ENCODE measurements at regions not wholly inside any gene's neighbourhood (a gene's known extent, or its start where the extent isn't known, plus 50 kb on each side); places are given as distances from the start of the nearest gene placed in this dataset.

- no peak overlapping the region for H3K4me3 ChIP-seq (ENCODE audit: low read depth, low read length)
Observed at GRCh38 chr1:106173101-106173500, 883.4 kb upstream of the PRMT6 start.

DNA sequence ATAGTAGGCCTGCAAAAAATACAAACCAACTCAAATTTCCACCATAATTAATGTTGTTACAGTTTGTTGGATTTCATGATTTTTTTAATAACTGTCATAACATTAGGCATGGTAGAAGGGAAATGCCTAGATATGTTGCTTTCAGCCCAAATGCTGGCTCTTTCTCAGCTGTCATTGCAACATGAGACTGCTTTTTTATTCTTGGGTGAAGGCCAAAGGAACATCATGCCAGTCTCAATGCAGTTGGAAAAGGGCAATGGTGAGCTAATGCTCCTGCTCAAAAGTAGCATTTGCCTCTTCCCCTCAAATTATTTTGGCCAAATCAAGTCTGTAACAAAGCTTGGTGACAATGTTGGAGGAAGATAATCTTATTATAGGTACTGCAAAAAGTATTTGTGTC lies 877.7 kb upstream of the PRMT6 start:
- no peak for TF ChIP-seq CTCF (conservative IDR thresholded peaks at IDR 0.05; ENCODE audit: low read depth, low read length)
- no peak overlapping the region for H3K4me3 ChIP-seq (ENCODE audit: low read depth, low read length)
- DNase-seq (ENCODE audit: low read depth), result no peak

More at GRCh38 chr1:106173101-106173500, 883.4 kb upstream of the PRMT6 start:
- no peak for DNase-seq (ENCODE audit: low read depth)
- no peak for TF ChIP-seq CTCF (conservative IDR thresholded peaks at IDR 0.05; ENCODE audit: low read depth, low read length)

DNA sequence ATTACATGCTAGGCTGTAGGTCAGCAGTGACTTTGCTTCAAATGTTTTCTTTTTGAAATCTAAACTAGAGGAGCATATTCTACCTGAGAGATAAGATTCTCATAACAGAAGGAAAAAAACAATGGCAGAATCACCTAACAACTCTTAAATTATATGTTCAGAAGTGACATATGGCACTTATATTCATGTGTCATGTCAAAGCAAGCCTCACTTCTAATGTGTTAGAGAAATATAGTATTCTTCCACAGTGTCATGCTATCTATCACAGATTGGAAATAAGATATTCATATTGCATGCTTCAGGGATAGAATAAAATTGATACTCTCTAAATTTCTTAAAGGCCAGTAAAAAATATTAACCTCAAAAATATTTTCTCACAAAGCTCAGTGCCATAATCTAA lies 874.6 kb upstream of the PRMT6 start:
- no peak for DNase-seq (ENCODE audit: low read depth)
- TF ChIP-seq CTCF (conservative IDR thresholded peaks at IDR 0.05; ENCODE audit: low read depth, low read length), result no peak
- H3K4me3 ChIP-seq (ENCODE audit: low read depth, low read length), result no peak overlapping the region

DNA sequence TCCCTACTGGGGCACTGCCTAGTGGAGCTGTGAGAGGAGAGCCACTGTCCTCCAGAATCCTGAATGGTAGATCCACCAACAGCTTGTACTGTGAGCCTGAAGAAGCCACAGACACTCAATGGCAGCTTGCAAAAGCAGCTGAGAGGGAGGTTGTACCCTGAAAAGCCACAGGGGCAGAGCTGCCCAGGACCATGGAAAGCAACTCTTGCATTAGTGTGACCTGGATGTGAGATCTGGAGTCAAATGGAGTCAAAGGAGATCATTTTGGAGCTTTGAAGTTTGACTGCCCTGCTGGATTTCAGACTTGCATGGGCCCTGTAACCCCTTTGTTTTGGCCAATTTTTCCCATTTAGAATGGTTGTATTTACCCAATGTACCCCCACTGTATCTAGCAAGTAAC lies 871.4 kb upstream of the PRMT6 start:
- DNase-seq (ENCODE audit: low read depth), result no peak
- TF ChIP-seq CTCF (conservative IDR thresholded peaks at IDR 0.05; ENCODE audit: low read depth, low read length), result no peak
- H3K4me3 ChIP-seq (ENCODE audit: low read depth, low read length), result no peak overlapping the region

GRCh38 chr1:106189780-106190179 lies 866.7 kb upstream of the PRMT6 start:
- no peak for TF ChIP-seq CTCF (conservative IDR thresholded peaks at IDR 0.05; ENCODE audit: low read depth, low read length)
- H3K4me3 ChIP-seq (ENCODE audit: low read depth, low read length), result no peak overlapping the region
- no peak for DNase-seq (ENCODE audit: low read depth)

- TF ChIP-seq CTCF (conservative IDR thresholded peaks at IDR 0.05; ENCODE audit: low read depth, low read length), result no peak
- no peak for DNase-seq (ENCODE audit: low read depth)
- H3K4me3 ChIP-seq (ENCODE audit: low read depth, low read length), result no peak overlapping the region
Observed at GRCh38 chr1:106194206-106194605, 862.3 kb upstream of the PRMT6 start.

DNA sequence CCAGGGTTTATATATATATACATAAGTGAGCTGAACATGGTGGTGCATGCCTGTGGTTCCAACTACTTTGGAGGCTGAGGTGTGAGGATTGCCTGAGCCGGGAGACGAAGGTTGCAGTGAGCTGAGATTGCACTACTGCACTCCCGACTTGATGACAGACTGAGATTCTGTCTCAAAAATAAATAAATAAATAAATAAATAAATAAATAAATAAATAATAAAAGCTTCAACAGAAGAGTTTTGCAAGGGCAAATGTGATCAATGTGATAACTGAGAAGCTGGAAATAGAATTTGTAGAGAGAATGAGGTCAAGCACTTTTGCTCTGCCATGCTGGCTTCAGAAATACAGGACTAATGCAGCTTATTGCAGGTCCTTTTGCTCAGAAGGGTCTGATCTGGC lies 855.8 kb upstream of the PRMT6 start:
- DNase-seq (ENCODE audit: low read depth), result no peak
- no peak for TF ChIP-seq CTCF (conservative IDR thresholded peaks at IDR 0.05; ENCODE audit: low read depth, low read length)
- no peak overlapping the region for H3K4me3 ChIP-seq (ENCODE audit: low read depth, low read length)

Measured in choroid plexus epithelial cell (primary cell).